ENCODE measurements at regions not wholly inside any gene's neighbourhood (a gene's known extent, or its start where the extent isn't known, plus 50 kb on each side); places are given as distances from the start of the nearest gene placed in this dataset.

DNA sequence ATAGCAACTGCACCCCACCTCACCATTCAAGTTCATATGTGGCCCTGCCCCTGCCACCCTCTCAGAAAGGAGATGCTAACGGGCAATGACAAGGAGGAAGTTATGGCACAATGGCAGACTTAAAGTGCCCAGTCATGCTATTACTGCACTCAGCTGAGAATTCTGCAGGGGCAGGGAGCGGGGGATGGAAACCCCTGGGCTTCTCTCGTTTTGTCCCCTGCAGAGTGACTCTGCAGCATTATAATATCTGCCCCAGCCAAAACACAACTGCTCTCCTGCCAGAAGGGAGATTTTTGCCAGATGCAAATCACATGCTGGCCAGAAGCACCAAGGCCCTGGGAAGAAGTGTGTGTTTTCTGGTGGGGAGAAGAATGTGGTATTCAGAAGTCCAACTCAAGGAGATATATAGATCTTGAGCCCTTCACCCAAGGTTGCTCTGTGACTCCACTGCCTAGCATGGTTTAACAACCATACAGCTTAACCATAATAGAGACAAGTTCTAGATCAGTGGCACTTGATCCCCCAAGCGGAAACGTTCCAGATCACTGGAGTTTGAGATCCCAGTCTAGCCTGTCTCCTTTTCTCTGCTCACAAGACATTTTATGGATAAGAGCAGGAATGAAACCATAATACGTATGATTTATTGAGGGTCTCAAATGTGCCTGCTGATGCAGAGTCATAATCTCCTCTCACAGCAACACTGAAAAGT, 207.0 kb upstream of the MAP3K1 start:
- H3K27ac Mint-ChIP-seq = peak overlapping the region in 1 of 3 experiments; percentile 71; a peak in 1 of 7 replicates
- H3K27me3 Mint-ChIP-seq (ENCODE audit: low read depth) = no peaks in the 10 kb centered on the region

More for the DNA sequence above, 207.0 kb upstream of the MAP3K1 start:
- H2BK20ac ChIP-seq (ENCODE audit: low read depth, low read length, poor library complexity, severe bottlenecking) = no peak overlapping the region
- no peak overlapping the region for H2AFZ ChIP-seq (ENCODE audit: low read length)
- H4K20me1 ChIP-seq (ENCODE audit: control insufficient read depth, insufficient read depth, insufficient read length) = no peaks in the 10 kb centered on the region
- Mint-ChIP-seq H3K4me1 (peaks cover 29 to 35% of the 10 kb centered on the region in 2 experiments), H3K9me3 (peaks cover 15 to 19% of the 10 kb centered on the region in 2 experiments), H3K36me3 (ENCODE audit: insufficient read depth in 1 of 3, low read depth in 3 of 3) (peaks cover 9 to 23% (median 14%) of the 10 kb centered on the region in 3 experiments), H3K4me3 (no peak overlapping the region)
- H4K91ac ChIP-seq (ENCODE audit: insufficient read length, low read depth, low read length) = no peak overlapping the region
- H2BK15ac ChIP-seq (ENCODE audit: low read depth, low read length) = no peak overlapping the region
- no peak overlapping the region for H2BK12ac ChIP-seq (ENCODE audit: insufficient read length, low read depth, low read length)
- no peak overlapping the region for H3K14ac ChIP-seq (ENCODE audit: insufficient read depth, low read length)
- no peak overlapping the region for H2BK5ac ChIP-seq (ENCODE audit: insufficient read length, low read length)
- H3K4me1 ChIP-seq (ENCODE audit: insufficient read depth, low read length) = peaks cover 6% of the 10 kb centered on the region; the same call in 1 of the 2 replicates
- H3K27me3 ChIP-seq (ENCODE audit: insufficient read depth, low read length) = no peaks in the 10 kb centered on the region
- H3T11ph ChIP-seq (ENCODE audit: low read length) = no peak overlapping the region
- DNase-seq = no peak
- no peak overlapping the region for H2BK120ac ChIP-seq (ENCODE audit: low read depth, low read length, poor library complexity, severe bottlenecking)
- no peak overlapping the region for H4K8ac ChIP-seq (replicated peaks; ENCODE audit: insufficient read length, low read depth, low read length)
- no peaks in the 10 kb centered on the region for H3K79me1 ChIP-seq (ENCODE audit: insufficient read depth, low read depth, low read length, poor library complexity, severe bottlenecking)
- H3K4me2 ChIP-seq (ENCODE audit: insufficient read depth, insufficient read length, low read length) = no peak overlapping the region
- no peak overlapping the region for H3K56ac ChIP-seq (ENCODE audit: insufficient read length, low read depth, low read length)
- no peak overlapping the region for H3K27ac ChIP-seq (ENCODE audit: insufficient read length, low read depth, low read length)
- H3K9me3 ChIP-seq (ENCODE audit: control insufficient read depth, low read depth, low read length) = no peaks in the 10 kb centered on the region
- H3K4ac ChIP-seq (ENCODE audit: low read depth, low read length) = no peak overlapping the region
- H3K23me2 ChIP-seq (ENCODE audit: insufficient read length, low read depth, low read length, poor library complexity, severe bottlenecking) = peaks cover 2% of the 10 kb centered on the region
- H3K9ac ChIP-seq (ENCODE audit: extremely low read depth, insufficient read length, low read length) = no peak overlapping the region
- no peak overlapping the region for H3K23ac ChIP-seq (ENCODE audit: insufficient read length, low read depth, low read length)
- WGBS (ENCODE audit: extremely low coverage, insufficient read length, low lambda C conversion rate) = no CpG with 5 or more reads among the region's 6 CpGs
- H3K79me2 ChIP-seq (ENCODE audit: insufficient read depth, low read length) = no peaks in the 10 kb centered on the region
- TF ChIP-seq, protein P1, sequence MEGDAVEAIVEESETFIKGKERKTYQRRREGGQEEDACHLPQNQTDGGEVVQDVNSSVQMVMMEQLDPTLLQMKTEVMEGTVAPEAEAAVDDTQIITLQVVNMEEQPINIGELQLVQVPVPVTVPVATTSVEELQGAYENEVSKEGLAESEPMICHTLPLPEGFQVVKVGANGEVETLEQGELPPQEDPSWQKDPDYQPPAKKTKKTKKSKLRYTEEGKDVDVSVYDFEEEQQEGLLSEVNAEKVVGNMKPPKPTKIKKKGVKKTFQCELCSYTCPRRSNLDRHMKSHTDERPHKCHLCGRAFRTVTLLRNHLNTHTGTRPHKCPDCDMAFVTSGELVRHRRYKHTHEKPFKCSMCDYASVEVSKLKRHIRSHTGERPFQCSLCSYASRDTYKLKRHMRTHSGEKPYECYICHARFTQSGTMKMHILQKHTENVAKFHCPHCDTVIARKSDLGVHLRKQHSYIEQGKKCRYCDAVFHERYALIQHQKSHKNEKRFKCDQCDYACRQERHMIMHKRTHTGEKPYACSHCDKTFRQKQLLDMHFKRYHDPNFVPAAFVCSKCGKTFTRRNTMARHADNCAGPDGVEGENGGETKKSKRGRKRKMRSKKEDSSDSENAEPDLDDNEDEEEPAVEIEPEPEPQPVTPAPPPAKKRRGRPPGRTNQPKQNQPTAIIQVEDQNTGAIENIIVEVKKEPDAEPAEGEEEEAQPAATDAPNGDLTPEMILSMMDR (conservative IDR thresholded peaks at IDR 0.05) = no peak
- H4K5ac ChIP-seq (ENCODE audit: insufficient read length, low read depth, low read length) = no peak overlapping the region
- H3K18ac ChIP-seq (ENCODE audit: insufficient read length, low read depth, low read length) = peak overlapping the region; percentile 12
- no peak overlapping the region for H2AK5ac ChIP-seq (ENCODE audit: insufficient read length, low read length)

Measured in H9 (cell line).